ENCODE measurements at regions not wholly inside any gene's neighbourhood (a gene's known extent, or its start where the extent isn't known, plus 50 kb on each side); places are given as distances from the start of the nearest gene placed in this dataset.

- Mint-ChIP-seq H3K4me3 (no peak overlapping the region), H3K4me1 (no peaks in the 10 kb centered on the region), H3K36me3 (ENCODE audit: low read depth) (no peaks in the 10 kb centered on the region), H3K27ac (no peak overlapping the region), H3K9me3 (peaks cover 13% of the 10 kb centered on the region), H3K27me3 (ENCODE audit: low read depth, poor library complexity) (no peaks in the 10 kb centered on the region)
- no peak for DNase-seq
- TF ChIP-seq CTCF (IDR thresholded peaks at IDR 0.05): no peak
Observed at GRCh38 chr11:81278991-81279390, 1454.7 kb downstream of the FAM181B start.

GRCh38 chr11:81270686-81271085 is 1463.0 kb downstream of the FAM181B start:
- Mint-ChIP-seq H3K4me3 (no peak overlapping the region), H3K27me3 (ENCODE audit: low read depth, poor library complexity) (peaks cover 2% of the 10 kb centered on the region), H3K36me3 (ENCODE audit: low read depth) (no peaks in the 10 kb centered on the region), H3K4me1 (no peaks in the 10 kb centered on the region), H3K27ac (no peak overlapping the region), H3K9me3 (no peaks in the 10 kb centered on the region)
- TF ChIP-seq CTCF (IDR thresholded peaks at IDR 0.05): no peak
- DNase-seq: no peak

- DNase-seq: no peak
- no peaks in the 10 kb centered on the region for H3K4me1 Mint-ChIP-seq
- no peaks in the 10 kb centered on the region for H3K36me3 Mint-ChIP-seq (ENCODE audit: low read depth)
- no peak overlapping the region for H3K27ac Mint-ChIP-seq
- H3K27me3 Mint-ChIP-seq (ENCODE audit: low read depth, poor library complexity): peaks cover 2% of the 10 kb centered on the region
- H3K9me3 Mint-ChIP-seq: no peaks in the 10 kb centered on the region
- H3K4me3 Mint-ChIP-seq: no peak overlapping the region
- TF ChIP-seq CTCF (IDR thresholded peaks at IDR 0.05): no peak
Observed at GRCh38 chr11:81267246-81267645, 1466.4 kb downstream of the FAM181B start.

- Mint-ChIP-seq H3K4me1 (no peaks in the 10 kb centered on the region), H3K27ac (no peak overlapping the region), H3K9me3 (no peaks in the 10 kb centered on the region), H3K4me3 (no peak overlapping the region), H3K27me3 (ENCODE audit: low read depth, poor library complexity) (no peaks in the 10 kb centered on the region), H3K36me3 (ENCODE audit: low read depth) (no peaks in the 10 kb centered on the region)
- no peak for DNase-seq
- no peak for TF ChIP-seq CTCF (IDR thresholded peaks at IDR 0.05)
Observed at GRCh38 chr11:81259471-81259870, 1474.2 kb downstream of the FAM181B start.

- no peak for TF ChIP-seq CTCF (IDR thresholded peaks at IDR 0.05)
- Mint-ChIP-seq H3K27me3 (ENCODE audit: low read depth, poor library complexity) (no peaks in the 10 kb centered on the region), H3K9me3 (no peaks in the 10 kb centered on the region)
Observed at GRCh38 chr11:81255895-81256294, 1477.8 kb downstream of the FAM181B start.

GRCh38 chr11:81253244-81253643 is 1480.4 kb downstream of the FAM181B start:
- no peaks in the 10 kb centered on the region for H3K36me3 Mint-ChIP-seq (ENCODE audit: low read depth)
- H3K27ac Mint-ChIP-seq: no peak overlapping the region
- H3K4me3 Mint-ChIP-seq: no peak overlapping the region
- TF ChIP-seq CTCF (IDR thresholded peaks at IDR 0.05): no peak
- peaks cover under 1% of the 10 kb centered on the region for H3K27me3 Mint-ChIP-seq (ENCODE audit: low read depth, poor library complexity)
- no peaks in the 10 kb centered on the region for H3K9me3 Mint-ChIP-seq
- no peaks in the 10 kb centered on the region for H3K4me1 Mint-ChIP-seq
- no peak for DNase-seq

More at GRCh38 chr11:81255895-81256294, 1477.8 kb downstream of the FAM181B start:
- H3K27ac Mint-ChIP-seq: no peak overlapping the region
- no peaks in the 10 kb centered on the region for H3K4me1 Mint-ChIP-seq
- H3K36me3 Mint-ChIP-seq (ENCODE audit: low read depth): no peaks in the 10 kb centered on the region
- no peak for DNase-seq
- H3K4me3 Mint-ChIP-seq: no peak overlapping the region

Data from nephron progenitor cell (in vitro differentiated cells).